ENCODE measurements at regions not wholly inside any gene's neighbourhood (a gene's known extent, or its start where the extent isn't known, plus 50 kb on each side); places are given as distances from the start of the nearest gene placed in this dataset.

GRCh38 chr1:5147806-5148205 lies 493.4 kb downstream of the AJAP1 start:
- WGBS (ENCODE audit: insufficient coverage, low coverage, low lambda C conversion rate, missing lambda C conversion rate) = 36% methylated on average over 1 of the region's 1 CpG

GRCh38 chr1:5142389-5142788 lies 488.0 kb downstream of the AJAP1 start:
- ATAC-seq (no peak), DNase-seq (no peak)
- Histone ChIP-seq H3K27me3 (no peaks in the 10 kb centered on the region), H3K4me1 (no peaks in the 10 kb centered on the region), H3K36me3 (no peaks in the 10 kb centered on the region), H3K4me3 (no peak overlapping the region), H3K9me3 (no peaks in the 10 kb centered on the region), H3K27ac (no peak overlapping the region)
- WGBS (ENCODE audit: insufficient coverage, low coverage, low lambda C conversion rate, missing lambda C conversion rate) = 42% methylated on average over 2 of the region's 3 CpGs
- no peak for TF ChIP-seq CTCF (IDR thresholded peaks at IDR 0.05)
- TF ChIP-seq POLR2A (IDR thresholded peaks at IDR 0.05) = no peak
- intact Hi-C loops (cut with DNase I) = no loop called here

More at GRCh38 chr1:5147806-5148205, 493.4 kb downstream of the AJAP1 start:
- Histone ChIP-seq H3K4me1 (no peaks in the 10 kb centered on the region), H3K27me3 (no peaks in the 10 kb centered on the region), H3K27ac (no peak overlapping the region), H3K4me3 (no peak overlapping the region), H3K36me3 (no peaks in the 10 kb centered on the region), H3K9me3 (no peaks in the 10 kb centered on the region)
- DNase-seq (no peak), ATAC-seq (no peak)
- TF ChIP-seq CTCF (IDR thresholded peaks at IDR 0.05) (no peak), POLR2A (IDR thresholded peaks at IDR 0.05) (no peak)
- intact Hi-C loops (cut with DNase I) = no loop called here

GRCh38 chr1:5141750-5142149 lies 487.3 kb downstream of the AJAP1 start:
- DNase-seq (no peak), ATAC-seq (no peak)
- Histone ChIP-seq H3K4me1 (no peaks in the 10 kb centered on the region), H3K27ac (no peak overlapping the region), H3K9me3 (no peaks in the 10 kb centered on the region), H3K4me3 (no peak overlapping the region), H3K27me3 (no peaks in the 10 kb centered on the region), H3K36me3 (no peaks in the 10 kb centered on the region)
- TF ChIP-seq POLR2A (IDR thresholded peaks at IDR 0.05) (no peak), CTCF (IDR thresholded peaks at IDR 0.05) (no peak)
- intact Hi-C loops (cut with DNase I) = no loop called here
- WGBS (ENCODE audit: insufficient coverage, low coverage, low lambda C conversion rate, missing lambda C conversion rate) = 78% methylated on average over 3 of the region's 4 CpGs

GRCh38 chr1:5140962-5141361 lies 486.6 kb downstream of the AJAP1 start:
- ATAC-seq (no peak), DNase-seq (no peak)
- Histone ChIP-seq H3K4me1 (no peaks in the 10 kb centered on the region), H3K27ac (no peak overlapping the region), H3K27me3 (no peaks in the 10 kb centered on the region), H3K9me3 (no peaks in the 10 kb centered on the region), H3K4me3 (no peak overlapping the region), H3K36me3 (no peaks in the 10 kb centered on the region)
- WGBS (ENCODE audit: insufficient coverage, low coverage, low lambda C conversion rate, missing lambda C conversion rate) = 67% methylated on average over 1 of the region's 1 CpG
- TF ChIP-seq POLR2A (IDR thresholded peaks at IDR 0.05) (no peak), CTCF (IDR thresholded peaks at IDR 0.05) (no peak)
- intact Hi-C loops (cut with DNase I) = no loop called here

- Histone ChIP-seq H3K4me3 (no peak overlapping the region), H3K27ac (no peak overlapping the region), H3K27me3 (no peaks in the 10 kb centered on the region), H3K4me1 (no peaks in the 10 kb centered on the region), H3K36me3 (no peaks in the 10 kb centered on the region), H3K9me3 (no peaks in the 10 kb centered on the region)
- ATAC-seq = no peak
- no peak for DNase-seq
- intact Hi-C loops (cut with DNase I) = no loop called here
- WGBS (ENCODE audit: insufficient coverage, low coverage, low lambda C conversion rate, missing lambda C conversion rate) = 54% methylated on average over 5 of the region's 5 CpGs
- TF ChIP-seq CTCF (IDR thresholded peaks at IDR 0.05) (no peak), POLR2A (IDR thresholded peaks at IDR 0.05) (no peak)
Measured at GRCh38 chr1:5140136-5140535, 485.7 kb downstream of the AJAP1 start.

All from right lobe of liver (tissue), 6 donors.